ENCODE measurements at regions not wholly inside any gene's neighbourhood (a gene's known extent, or its start where the extent isn't known, plus 50 kb on each side); places are given as distances from the start of the nearest gene placed in this dataset.

- no peaks in the 10 kb centered on the region for H3K9me3 Mint-ChIP-seq
- H3K27me3 Mint-ChIP-seq = peaks cover 26% of the 10 kb centered on the region
- no peak overlapping the region for H3K27ac Mint-ChIP-seq
- DNase-seq = peak; percentile 22
- H3K4me1 Mint-ChIP-seq = peaks cover 29% of the 10 kb centered on the region
- H3K4me3 Mint-ChIP-seq = no peak overlapping the region
- POLR2A ChIA-PET = no interaction called here
- CTCF ChIA-PET = no interaction called here
- no peaks in the 10 kb centered on the region for H3K36me3 Mint-ChIP-seq (ENCODE audit: low read depth)
Observed at GRCh38 chr7:115475761-115476385, 554.0 kb downstream of the MDFIC start.

GRCh38 chr7:115475206-115475605 is 553.3 kb downstream of the MDFIC start:
- Mint-ChIP-seq H3K27ac (no peak overlapping the region), H3K9me3 (no peaks in the 10 kb centered on the region), H3K4me1 (peaks cover 29% of the 10 kb centered on the region), H3K36me3 (ENCODE audit: low read depth) (no peaks in the 10 kb centered on the region), H3K27me3 (peaks cover 28% of the 10 kb centered on the region), H3K4me3 (no peak overlapping the region)
- DNase-seq = no peak
- ChIA-PET POLR2A (no interaction called here), CTCF (interaction anchor here (1.1 to 1.4 kb wide), 2 partner anchors 17 to 610 kb away, joined by 3 read pairs; no protein-coding TSS in a partner anchor)

- H3K27ac Mint-ChIP-seq = no peak overlapping the region
- ChIA-PET POLR2A (no interaction called here), CTCF (interaction anchor here (1.1 to 1.4 kb wide), 2 partner anchors 16 to 609 kb away, joined by 3 read pairs; no protein-coding TSS in a partner anchor)
- H3K9me3 Mint-ChIP-seq = no peaks in the 10 kb centered on the region
- H3K4me3 Mint-ChIP-seq = no peak overlapping the region
- H3K36me3 Mint-ChIP-seq (ENCODE audit: low read depth) = no peaks in the 10 kb centered on the region
- peaks cover 23% of the 10 kb centered on the region for H3K27me3 Mint-ChIP-seq
- DNase-seq = no peak
- H3K4me1 Mint-ChIP-seq = peaks cover 29% of the 10 kb centered on the region
Observed at GRCh38 chr7:115474137-115474536, 552.2 kb downstream of the MDFIC start.

- H3K36me3 Mint-ChIP-seq (ENCODE audit: low read depth) = no peaks in the 10 kb centered on the region
- H3K4me3 Mint-ChIP-seq = no peak overlapping the region
- peaks cover 26% of the 10 kb centered on the region for H3K4me1 Mint-ChIP-seq
- ChIA-PET POLR2A (no interaction called here), CTCF (no interaction called here)
- peaks cover 14% of the 10 kb centered on the region for H3K27me3 Mint-ChIP-seq
- no peak overlapping the region for H3K27ac Mint-ChIP-seq
- DNase-seq = no peak
- H3K9me3 Mint-ChIP-seq = no peaks in the 10 kb centered on the region
Observed at GRCh38 chr7:115471891-115472290, 550.0 kb downstream of the MDFIC start.

GRCh38 chr7:115462301-115463015 is 540.6 kb downstream of the MDFIC start:
- peaks cover 3% of the 10 kb centered on the region for H3K27me3 Mint-ChIP-seq
- H3K4me1 Mint-ChIP-seq = no peaks in the 10 kb centered on the region
- ChIA-PET CTCF (no interaction called here), POLR2A (no interaction called here)
- no peaks in the 10 kb centered on the region for H3K9me3 Mint-ChIP-seq
- H3K36me3 Mint-ChIP-seq (ENCODE audit: low read depth) = no peaks in the 10 kb centered on the region
- DNase-seq = no peak
- no peak overlapping the region for H3K4me3 Mint-ChIP-seq
- H3K27ac Mint-ChIP-seq = no peak overlapping the region

- CTCF ChIA-PET = no interaction called here
- H3K27me3 Mint-ChIP-seq = no peaks in the 10 kb centered on the region
- no peak overlapping the region for H3K4me3 Mint-ChIP-seq
- H3K4me1 Mint-ChIP-seq = no peaks in the 10 kb centered on the region
- H3K36me3 Mint-ChIP-seq (ENCODE audit: low read depth) = no peaks in the 10 kb centered on the region
- H3K27ac Mint-ChIP-seq = no peak overlapping the region
- no peaks in the 10 kb centered on the region for H3K9me3 Mint-ChIP-seq
- POLR2A ChIA-PET = no interaction called here
- DNase-seq = no peak
Observed at GRCh38 chr7:115449689-115450088, 527.8 kb downstream of the MDFIC start.

GRCh38 chr7:115447495-115447894 is 525.6 kb downstream of the MDFIC start:
- Mint-ChIP-seq H3K4me1 (no peaks in the 10 kb centered on the region), H3K9me3 (no peaks in the 10 kb centered on the region), H3K27ac (no peak overlapping the region), H3K36me3 (ENCODE audit: low read depth) (no peaks in the 10 kb centered on the region), H3K27me3 (no peaks in the 10 kb centered on the region), H3K4me3 (no peak overlapping the region)
- no peak for DNase-seq
- POLR2A ChIA-PET = no interaction called here
- CTCF ChIA-PET = no interaction called here

- H3K36me3 Mint-ChIP-seq (ENCODE audit: low read depth) = no peaks in the 10 kb centered on the region
- ChIA-PET CTCF (no interaction called here), POLR2A (no interaction called here)
- no peak overlapping the region for H3K27ac Mint-ChIP-seq
- DNase-seq = no peak
- H3K4me3 Mint-ChIP-seq = no peak overlapping the region
- H3K27me3 Mint-ChIP-seq = no peaks in the 10 kb centered on the region
- H3K9me3 Mint-ChIP-seq = no peaks in the 10 kb centered on the region
- no peaks in the 10 kb centered on the region for H3K4me1 Mint-ChIP-seq
Observed at GRCh38 chr7:115441033-115441432, 519.1 kb downstream of the MDFIC start.

- Mint-ChIP-seq H3K27me3 (no peaks in the 10 kb centered on the region), H3K9me3 (no peaks in the 10 kb centered on the region), H3K36me3 (ENCODE audit: low read depth) (no peaks in the 10 kb centered on the region), H3K4me1 (no peaks in the 10 kb centered on the region), H3K4me3 (no peak overlapping the region), H3K27ac (no peak overlapping the region)
- ChIA-PET CTCF (no interaction called here), POLR2A (no interaction called here)
- no peak for DNase-seq
Observed at GRCh38 chr7:115435178-115435577, 513.3 kb downstream of the MDFIC start.

GRCh38 chr7:115429918-115430317 is 508.0 kb downstream of the MDFIC start:
- Mint-ChIP-seq H3K9me3 (no peaks in the 10 kb centered on the region), H3K36me3 (ENCODE audit: low read depth) (no peaks in the 10 kb centered on the region), H3K4me1 (no peaks in the 10 kb centered on the region), H3K27me3 (no peaks in the 10 kb centered on the region), H3K4me3 (no peak overlapping the region), H3K27ac (no peak overlapping the region)
- ChIA-PET CTCF (no interaction called here), POLR2A (no interaction called here)
- DNase-seq = no peak

- Mint-ChIP-seq H3K27me3 (no peaks in the 10 kb centered on the region), H3K36me3 (ENCODE audit: low read depth) (no peaks in the 10 kb centered on the region), H3K4me1 (no peaks in the 10 kb centered on the region), H3K27ac (no peak overlapping the region), H3K9me3 (no peaks in the 10 kb centered on the region), H3K4me3 (no peak overlapping the region)
- CTCF ChIA-PET = no interaction called here
- POLR2A ChIA-PET = no interaction called here
- DNase-seq = no peak
Observed at GRCh38 chr7:115417662-115418061, 495.8 kb downstream of the MDFIC start.

GRCh38 chr7:115410972-115411686 is 489.2 kb downstream of the MDFIC start:
- Mint-ChIP-seq H3K9me3 (no peaks in the 10 kb centered on the region), H3K4me3 (no peak overlapping the region), H3K27ac (no peak overlapping the region), H3K27me3 (no peaks in the 10 kb centered on the region), H3K4me1 (peaks cover 8% of the 10 kb centered on the region), H3K36me3 (ENCODE audit: low read depth) (no peaks in the 10 kb centered on the region)
- POLR2A ChIA-PET = no interaction called here
- no peak for DNase-seq
- CTCF ChIA-PET = no interaction called here

- no peaks in the 10 kb centered on the region for H3K27me3 Mint-ChIP-seq
- CTCF ChIA-PET = no interaction called here
- no peak for DNase-seq
- no peaks in the 10 kb centered on the region for H3K36me3 Mint-ChIP-seq (ENCODE audit: low read depth)
- H3K9me3 Mint-ChIP-seq = no peaks in the 10 kb centered on the region
- POLR2A ChIA-PET = no interaction called here
- no peak overlapping the region for H3K4me3 Mint-ChIP-seq
- no peak overlapping the region for H3K27ac Mint-ChIP-seq
- peaks cover 8% of the 10 kb centered on the region for H3K4me1 Mint-ChIP-seq
Observed at GRCh38 chr7:115410434-115410820, 488.5 kb downstream of the MDFIC start.
